Dendritic cell treated with granulocyte-macrophage colony-stimulating factor and Interleukin-4, amounts not matched to agents 40 ng/mL and 50 ng/mL, for 4 days (primary cell): ENCODE measurements at regions not wholly inside any gene's neighbourhood (a gene's known extent, or its start where the extent isn't known, plus 50 kb on each side); places are given as distances from the start of the nearest gene placed in this dataset.

ENCODE experiments used
- H3K27ac Mint-ChIP-seq: one replicate; pipeline ENCODE4 v1.8.0; 2022; ENCODE audit warnings: mild to moderate bottlenecking, mixed read lengths
- H3K27me3 Mint-ChIP-seq: one replicate; pipeline ENCODE4 v1.8.0; 2022; ENCODE audit warnings: mild to moderate bottlenecking, mixed read lengths
- H3K36me3 Mint-ChIP-seq: one replicate; pipeline ENCODE4 v1.8.0; 2022; ENCODE audit warnings: low read depth, mixed read lengths
- H3K4me1 Mint-ChIP-seq: one replicate; pipeline ENCODE4 v1.8.0; 2022; ENCODE audit warnings: low read depth, mixed read lengths
- H3K4me3 Mint-ChIP-seq: one replicate; pipeline ENCODE4 v1.8.0; 2022; ENCODE audit warnings: mild to moderate bottlenecking, moderate library complexity, mixed read lengths
- H3K9me3 Mint-ChIP-seq: one replicate; pipeline ENCODE4 v1.8.0; 2022; ENCODE audit warnings: mixed read lengths
- intact Hi-C: fragments of 100-400 bp; cut with micrococcal nuclease; formaldehyde crosslinking; loops from one replicate; pipeline ENCODE4 v1.15.0; 2022

GRCh38 chr16:73459586-73459985, 411.7 kb upstream of the ZFHX3 start:
- no peaks in the 10 kb centered on the region for H3K27me3 Mint-ChIP-seq
- no peaks in the 10 kb centered on the region for H3K36me3 Mint-ChIP-seq
- peaks cover 13% of the 10 kb centered on the region for H3K9me3 Mint-ChIP-seq
- intact Hi-C loops = no loop called here
- no peak overlapping the region for H3K4me3 Mint-ChIP-seq
- no peaks in the 10 kb centered on the region for H3K4me1 Mint-ChIP-seq
- H3K27ac Mint-ChIP-seq = no peak overlapping the region

- intact Hi-C loops = no loop called here
- Mint-ChIP-seq H3K36me3 (no peaks in the 10 kb centered on the region), H3K4me3 (no peak overlapping the region), H3K27ac (no peak overlapping the region), H3K4me1 (no peaks in the 10 kb centered on the region), H3K27me3 (no peaks in the 10 kb centered on the region), H3K9me3 (peaks cover 5% of the 10 kb centered on the region)
Measured at GRCh38 chr16:73457851-73458250, 409.9 kb upstream of the ZFHX3 start.

GRCh38 chr16:73448970-73449369, 401.0 kb upstream of the ZFHX3 start:
- no peaks in the 10 kb centered on the region for H3K4me1 Mint-ChIP-seq
- intact Hi-C loops = no loop called here
- no peak overlapping the region for H3K27ac Mint-ChIP-seq
- no peaks in the 10 kb centered on the region for H3K36me3 Mint-ChIP-seq
- no peak overlapping the region for H3K4me3 Mint-ChIP-seq
- H3K9me3 Mint-ChIP-seq = peaks cover 38% of the 10 kb centered on the region
- H3K27me3 Mint-ChIP-seq = no peaks in the 10 kb centered on the region

- H3K36me3 Mint-ChIP-seq = no peaks in the 10 kb centered on the region
Measured at GRCh38 chr16:73447846-73448245, 399.9 kb upstream of the ZFHX3 start.

GRCh38 chr16:73434621-73435020, 386.7 kb upstream of the ZFHX3 start:
- Mint-ChIP-seq H3K27ac (no peak overlapping the region), H3K4me3 (no peak overlapping the region), H3K4me1 (no peaks in the 10 kb centered on the region), H3K9me3 (peaks cover 5% of the 10 kb centered on the region), H3K27me3 (no peaks in the 10 kb centered on the region), H3K36me3 (no peaks in the 10 kb centered on the region)
- intact Hi-C loops = no loop called here

More at GRCh38 chr16:73447846-73448245, 399.9 kb upstream of the ZFHX3 start:
- Mint-ChIP-seq H3K4me1 (no peaks in the 10 kb centered on the region), H3K9me3 (peaks cover 38% of the 10 kb centered on the region), H3K4me3 (no peak overlapping the region), H3K27ac (no peak overlapping the region), H3K27me3 (no peaks in the 10 kb centered on the region)
- intact Hi-C loops = no loop called here

- H3K36me3 Mint-ChIP-seq = no peaks in the 10 kb centered on the region
- H3K4me3 Mint-ChIP-seq = no peak overlapping the region
- intact Hi-C loops = no loop called here
- H3K27ac Mint-ChIP-seq = no peak overlapping the region
- H3K27me3 Mint-ChIP-seq = no peaks in the 10 kb centered on the region
- H3K9me3 Mint-ChIP-seq = peaks cover 5% of the 10 kb centered on the region
- no peaks in the 10 kb centered on the region for H3K4me1 Mint-ChIP-seq
Measured at GRCh38 chr16:73433731-73434307, 385.9 kb upstream of the ZFHX3 start.

GRCh38 chr16:73432850-73433730, 385.2 kb upstream of the ZFHX3 start:
- Mint-ChIP-seq H3K27ac (no peak overlapping the region), H3K4me1 (no peaks in the 10 kb centered on the region), H3K9me3 (peaks cover 5% of the 10 kb centered on the region), H3K27me3 (no peaks in the 10 kb centered on the region), H3K4me3 (no peak overlapping the region), H3K36me3 (no peaks in the 10 kb centered on the region)
- intact Hi-C loops = no loop called here

GRCh38 chr16:73430138-73430537, 382.2 kb upstream of the ZFHX3 start:
- peaks cover 5% of the 10 kb centered on the region for H3K9me3 Mint-ChIP-seq
- H3K36me3 Mint-ChIP-seq = no peaks in the 10 kb centered on the region
- no peaks in the 10 kb centered on the region for H3K27me3 Mint-ChIP-seq
- H3K4me1 Mint-ChIP-seq = no peaks in the 10 kb centered on the region
- intact Hi-C loops = no loop called here
- H3K4me3 Mint-ChIP-seq = no peak overlapping the region
- H3K27ac Mint-ChIP-seq = no peak overlapping the region

GRCh38 chr16:73428121-73428520, 380.2 kb upstream of the ZFHX3 start:
- no peaks in the 10 kb centered on the region for H3K4me1 Mint-ChIP-seq
- peaks cover 5% of the 10 kb centered on the region for H3K9me3 Mint-ChIP-seq
- H3K4me3 Mint-ChIP-seq = no peak overlapping the region
- no peaks in the 10 kb centered on the region for H3K36me3 Mint-ChIP-seq
- no peaks in the 10 kb centered on the region for H3K27me3 Mint-ChIP-seq
- H3K27ac Mint-ChIP-seq = no peak overlapping the region
- intact Hi-C loops = no loop called here

- H3K27ac Mint-ChIP-seq = no peak overlapping the region
Measured at GRCh38 chr16:73427164-73427563, 379.2 kb upstream of the ZFHX3 start.

GRCh38 chr16:73426433-73427160, 378.7 kb upstream of the ZFHX3 start:
- Mint-ChIP-seq H3K9me3 (peaks cover 5% of the 10 kb centered on the region), H3K4me1 (no peaks in the 10 kb centered on the region), H3K27me3 (no peaks in the 10 kb centered on the region), H3K4me3 (no peak overlapping the region), H3K36me3 (no peaks in the 10 kb centered on the region), H3K27ac (no peak overlapping the region)
- intact Hi-C loops = no loop called here

More at GRCh38 chr16:73427164-73427563, 379.2 kb upstream of the ZFHX3 start:
- no peaks in the 10 kb centered on the region for H3K4me1 Mint-ChIP-seq
- H3K4me3 Mint-ChIP-seq = no peak overlapping the region
- H3K9me3 Mint-ChIP-seq = peaks cover 5% of the 10 kb centered on the region
- H3K36me3 Mint-ChIP-seq = no peaks in the 10 kb centered on the region
- intact Hi-C loops = no loop called here
- H3K27me3 Mint-ChIP-seq = no peaks in the 10 kb centered on the region

GRCh38 chr16:73420676-73421075, 372.7 kb upstream of the ZFHX3 start:
- H3K4me1 Mint-ChIP-seq = no peaks in the 10 kb centered on the region
- H3K4me3 Mint-ChIP-seq = no peak overlapping the region
- H3K9me3 Mint-ChIP-seq = no peaks in the 10 kb centered on the region
- H3K36me3 Mint-ChIP-seq = no peaks in the 10 kb centered on the region
- H3K27ac Mint-ChIP-seq = no peak overlapping the region
- intact Hi-C loops = no loop called here
- no peaks in the 10 kb centered on the region for H3K27me3 Mint-ChIP-seq

- Mint-ChIP-seq H3K4me1 (no peaks in the 10 kb centered on the region), H3K9me3 (no peaks in the 10 kb centered on the region), H3K4me3 (no peak overlapping the region), H3K27ac (no peak overlapping the region), H3K27me3 (no peaks in the 10 kb centered on the region), H3K36me3 (no peaks in the 10 kb centered on the region)
- intact Hi-C loops = no loop called here
Measured at GRCh38 chr16:73420244-73420643, 372.3 kb upstream of the ZFHX3 start.

GRCh38 chr16:73418691-73419090, 370.8 kb upstream of the ZFHX3 start:
- no peak overlapping the region for H3K4me3 Mint-ChIP-seq
- no peaks in the 10 kb centered on the region for H3K27me3 Mint-ChIP-seq
- H3K9me3 Mint-ChIP-seq = no peaks in the 10 kb centered on the region
- H3K27ac Mint-ChIP-seq = no peak overlapping the region
- no peaks in the 10 kb centered on the region for H3K36me3 Mint-ChIP-seq
- no peaks in the 10 kb centered on the region for H3K4me1 Mint-ChIP-seq
- intact Hi-C loops = no loop called here
